Adrenal gland (tissue), 5 donors: ENCODE measurements at regions not wholly inside any gene's neighbourhood (a gene's known extent, or its start where the extent isn't known, plus 50 kb on each side); places are given as distances from the start of the nearest gene placed in this dataset.
"Not testable (repeated sequence)": the region's sequence is repeated elsewhere in the genome, so short reads cannot be mapped to it uniquely, and the experiment has no call there.

Source experiments
- POLR2A ChIP-seq, 2 donors: fragments of 450-650 bp; IDR thresholded peaks; one replicate each; pipeline ENCODE4 v1.6.1; 2017; ENCODE audit warnings: antibody characterized with exemption in 2 of 2, mild to moderate bottlenecking in 2 of 2, moderate library complexity in 1 of 2
- TF ChIP-seq, protein P1 (sequence below), 6 experiments: fragments of 450-650 bp in 4 of 6; fragments of 200-600 bp in 2 of 6; sonication (generic) in 1 of 6; IDR thresholded peaks; 1 replicate in 5 of 6; 2 replicates in 1 of 6; pipeline versions ENCODE4 v1.5.1 to v1.8.0; 2016 to 2021; ENCODE audit warnings: antibody characterized with exemption in 6 of 6, mild to moderate bottlenecking in 2 of 6, moderate library complexity in 1 of 6
- donor health status: DM: no; HTN: no; CAD: no.

DNA sequence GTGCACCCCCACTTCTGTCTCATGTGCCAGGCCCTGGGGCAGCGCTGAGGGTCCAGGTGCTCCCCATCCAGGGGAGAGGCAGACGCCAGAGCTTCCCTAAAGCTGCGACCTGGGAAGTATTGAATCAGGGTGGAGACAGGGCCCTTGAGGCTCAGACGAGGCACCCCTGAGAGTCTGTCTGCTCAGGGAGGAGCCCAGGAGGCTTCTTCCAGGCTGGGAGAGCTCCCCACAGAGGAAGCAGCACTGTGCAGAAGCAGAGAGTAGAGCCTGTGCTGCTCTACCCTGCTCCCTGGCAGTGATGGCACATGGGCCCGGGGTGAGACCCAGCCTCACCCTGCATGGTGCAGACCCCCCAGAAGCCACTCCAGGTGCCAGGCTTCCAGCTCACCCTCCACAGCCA lies 116.3 kb upstream of the MTLN start:
- not testable (repeated sequence) for TF ChIP-seq POLR2A (IDR thresholded peaks at IDR 0.05)
- TF ChIP-seq, protein P1, sequence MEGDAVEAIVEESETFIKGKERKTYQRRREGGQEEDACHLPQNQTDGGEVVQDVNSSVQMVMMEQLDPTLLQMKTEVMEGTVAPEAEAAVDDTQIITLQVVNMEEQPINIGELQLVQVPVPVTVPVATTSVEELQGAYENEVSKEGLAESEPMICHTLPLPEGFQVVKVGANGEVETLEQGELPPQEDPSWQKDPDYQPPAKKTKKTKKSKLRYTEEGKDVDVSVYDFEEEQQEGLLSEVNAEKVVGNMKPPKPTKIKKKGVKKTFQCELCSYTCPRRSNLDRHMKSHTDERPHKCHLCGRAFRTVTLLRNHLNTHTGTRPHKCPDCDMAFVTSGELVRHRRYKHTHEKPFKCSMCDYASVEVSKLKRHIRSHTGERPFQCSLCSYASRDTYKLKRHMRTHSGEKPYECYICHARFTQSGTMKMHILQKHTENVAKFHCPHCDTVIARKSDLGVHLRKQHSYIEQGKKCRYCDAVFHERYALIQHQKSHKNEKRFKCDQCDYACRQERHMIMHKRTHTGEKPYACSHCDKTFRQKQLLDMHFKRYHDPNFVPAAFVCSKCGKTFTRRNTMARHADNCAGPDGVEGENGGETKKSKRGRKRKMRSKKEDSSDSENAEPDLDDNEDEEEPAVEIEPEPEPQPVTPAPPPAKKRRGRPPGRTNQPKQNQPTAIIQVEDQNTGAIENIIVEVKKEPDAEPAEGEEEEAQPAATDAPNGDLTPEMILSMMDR (IDR thresholded peaks at IDR 0.05): not testable (repeated sequence)
